ENCODE measurements at regions not wholly inside any gene's neighbourhood (a gene's known extent, or its start where the extent isn't known, plus 50 kb on each side); places are given as distances from the start of the nearest gene placed in this dataset.
"Not testable (repeated sequence)": the region's sequence is repeated elsewhere in the genome, so short reads cannot be mapped to it uniquely, and the experiment has no call there.

DNA sequence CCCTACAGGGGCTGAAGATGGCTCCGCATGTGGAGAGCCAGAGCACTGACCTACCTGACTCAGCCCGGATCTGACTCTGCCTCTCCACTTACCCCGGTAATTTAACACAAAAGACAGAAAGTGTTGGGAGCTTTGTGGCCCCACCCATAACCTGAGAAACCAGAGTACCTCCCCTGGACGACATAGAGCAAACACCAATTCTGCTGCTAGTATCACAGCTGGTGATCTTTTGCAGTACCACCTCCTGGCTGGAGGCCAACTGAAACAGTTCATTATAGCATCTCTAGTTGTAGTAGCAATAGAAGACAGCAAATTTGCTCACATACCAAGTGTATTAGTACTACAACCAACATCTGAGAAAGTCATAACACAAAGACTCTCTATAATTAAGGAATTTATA, 443.9 kb downstream of the KLHL4 start:
- DNase-seq = no peak

DNA sequence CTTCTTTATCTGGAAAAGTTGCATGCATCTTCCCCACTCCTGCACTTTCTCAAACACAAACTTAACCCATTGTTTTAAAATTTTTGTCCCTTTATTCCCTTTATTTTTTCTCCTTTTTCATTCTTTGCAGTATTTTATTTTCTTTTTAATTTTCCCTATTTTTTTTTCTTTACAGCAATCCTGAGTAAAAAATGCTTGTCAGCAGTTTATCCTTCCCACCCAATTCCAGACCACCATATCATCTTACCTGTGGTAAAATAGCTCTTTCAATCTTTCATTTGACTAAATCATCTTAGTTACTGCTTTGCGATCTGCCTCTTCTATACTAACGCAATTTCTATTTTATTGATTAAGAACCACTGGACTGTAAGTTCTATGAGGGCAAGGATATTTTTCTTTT, 450.5 kb downstream of the KLHL4 start:
- DNase-seq = no peak

DNA sequence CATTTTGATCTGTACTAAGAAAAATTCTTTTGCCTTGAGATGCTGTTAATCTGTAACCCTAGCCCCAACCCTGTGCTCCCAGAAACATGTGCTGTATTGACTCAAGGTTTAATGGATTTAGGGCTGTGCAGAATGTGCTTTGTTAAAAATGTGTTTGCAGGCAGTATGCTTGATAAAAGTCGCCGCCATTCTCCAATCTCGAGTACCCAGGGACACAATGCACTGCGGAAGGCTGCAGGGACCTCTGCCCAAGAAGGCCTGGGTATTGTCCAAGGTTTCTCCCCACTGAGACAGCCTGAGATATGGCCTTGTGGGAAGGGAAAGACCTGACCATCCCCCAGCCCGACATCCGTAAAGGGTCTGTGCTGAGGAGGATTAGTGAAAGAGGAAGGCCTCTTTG, 454.5 kb downstream of the KLHL4 start:
- DNase-seq = not testable (repeated sequence)

DNA sequence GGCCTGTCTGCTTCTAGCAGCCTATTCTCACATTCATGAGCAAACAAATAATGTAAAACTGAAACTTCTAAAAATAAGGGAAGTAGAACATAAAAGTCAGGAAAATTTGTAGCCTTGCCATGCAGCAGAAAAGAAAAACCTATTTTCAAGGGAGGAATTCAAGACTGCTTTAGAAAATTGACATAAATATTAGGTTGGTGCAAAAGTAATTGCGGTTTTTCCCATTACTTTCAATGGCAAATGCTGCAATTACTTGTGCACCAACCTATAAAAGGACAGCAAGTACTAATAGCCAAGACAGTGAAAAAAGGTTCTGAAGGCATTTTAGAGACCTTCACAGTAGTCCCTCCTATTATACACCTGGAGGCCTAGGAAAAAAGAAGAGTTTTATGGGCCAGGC, 457.8 kb downstream of the KLHL4 start:
- DNase-seq = no peak

DNA sequence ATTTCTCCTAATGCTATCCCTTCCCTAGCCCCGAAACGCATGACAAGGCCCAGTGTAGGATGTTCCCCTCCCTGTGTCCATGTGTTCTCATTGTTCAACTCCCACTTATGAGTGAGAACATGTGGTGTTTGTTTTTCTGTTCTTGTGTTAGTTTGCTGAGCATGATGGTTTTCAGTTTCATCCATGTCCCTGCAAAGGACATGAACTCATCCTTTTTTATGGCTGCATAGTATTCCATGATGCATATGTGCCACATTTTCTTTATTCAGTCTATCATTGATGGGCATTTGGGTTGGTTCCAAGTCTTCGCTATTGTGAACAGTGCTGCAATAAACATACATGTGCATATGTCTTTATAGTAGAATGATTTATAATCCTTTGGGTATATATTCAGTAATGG, 490.3 kb downstream of the KLHL4 start:
- DNase-seq = not testable (repeated sequence)

DNA sequence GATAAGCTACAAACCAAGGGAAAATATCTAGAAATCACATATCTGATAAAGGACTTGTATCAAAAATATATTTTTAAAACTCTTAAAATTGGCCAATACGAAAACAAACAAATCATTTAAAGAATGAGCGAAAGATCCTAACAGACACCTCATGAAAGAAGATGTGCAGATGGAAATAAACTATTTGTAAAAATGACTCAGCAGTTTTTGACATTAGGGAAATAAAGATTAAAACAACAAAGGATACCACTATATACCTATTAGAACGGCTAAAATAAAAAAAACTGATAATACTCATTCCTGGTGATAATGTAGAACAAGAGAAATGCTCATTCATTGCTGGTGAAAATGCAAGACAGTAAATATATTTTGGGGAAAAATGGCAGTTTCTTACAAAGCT, 506.4 kb downstream of the KLHL4 start:
- DNase-seq = no peak

DNA sequence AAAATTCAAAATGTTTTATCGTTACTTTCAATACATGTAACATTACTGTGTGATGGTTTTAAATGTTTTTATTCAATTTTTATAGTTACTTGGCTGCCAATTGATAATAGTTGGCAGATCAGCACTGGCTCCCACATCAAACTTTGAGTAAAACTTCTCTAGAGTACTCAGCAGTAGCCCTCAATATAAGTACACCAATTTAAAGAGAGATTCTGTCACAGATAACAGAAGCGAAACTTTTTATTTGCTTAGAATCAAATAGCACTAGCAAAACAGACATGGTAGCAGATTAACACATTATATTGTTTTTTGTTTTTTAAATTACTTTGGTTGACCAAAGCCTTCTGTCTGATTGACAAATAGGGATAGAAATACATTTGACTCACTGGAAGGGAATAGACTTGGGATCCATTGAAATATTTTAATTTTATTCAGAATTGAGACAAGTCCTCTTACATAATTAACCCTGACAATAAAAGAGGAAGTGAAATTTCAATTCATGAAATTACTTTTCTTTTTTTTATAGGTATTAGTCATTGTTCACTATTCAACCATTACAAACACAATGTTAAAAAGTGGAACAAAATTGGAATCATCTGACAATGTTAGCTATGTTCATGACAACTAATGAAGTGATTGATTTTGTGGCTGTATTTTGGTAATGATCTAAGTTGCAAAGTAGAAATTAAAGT, 554.9 kb downstream of the KLHL4 start:
- DNase-seq = no peak

DNA sequence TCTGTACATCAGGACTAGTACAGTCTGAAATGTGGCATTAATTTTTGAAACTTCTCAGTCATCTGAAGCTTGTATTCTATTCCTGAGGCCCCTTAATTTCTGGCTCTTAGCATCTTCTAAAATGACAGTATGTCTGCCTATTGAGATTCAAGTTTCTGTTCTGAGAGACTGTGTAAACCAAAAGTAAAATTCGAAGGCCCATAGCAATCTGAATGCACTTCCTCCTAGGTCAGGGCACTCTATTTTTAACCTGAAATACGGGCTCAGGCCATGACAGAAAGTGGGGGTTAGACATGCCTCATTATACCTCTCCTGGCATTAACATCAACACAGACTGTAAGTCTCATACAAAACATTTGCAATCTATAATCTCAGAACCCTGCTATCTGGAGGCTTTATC, 584.4 kb downstream of the KLHL4 start:
- DNase-seq = no peak

DNA sequence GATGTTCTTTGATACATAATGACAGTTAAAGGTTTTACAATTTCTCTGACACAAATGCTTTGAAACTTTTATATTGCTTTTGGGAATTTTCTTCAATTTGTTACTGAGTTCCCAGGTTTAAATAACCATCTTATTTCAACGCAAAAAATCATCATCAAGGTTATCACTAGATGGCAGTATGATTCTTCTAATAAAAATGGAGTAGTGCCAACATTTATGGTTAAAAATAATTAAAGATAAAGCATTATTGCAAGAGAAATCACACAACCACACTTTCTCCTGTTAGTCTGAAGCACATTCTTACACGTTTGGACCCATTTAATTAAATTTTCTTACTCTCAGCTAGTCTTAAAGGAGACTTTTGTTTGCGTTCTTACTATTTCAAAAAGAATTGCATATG, 611.3 kb upstream of the CPXCR1 start:
- DNase-seq = peak; percentile 15

DNA sequence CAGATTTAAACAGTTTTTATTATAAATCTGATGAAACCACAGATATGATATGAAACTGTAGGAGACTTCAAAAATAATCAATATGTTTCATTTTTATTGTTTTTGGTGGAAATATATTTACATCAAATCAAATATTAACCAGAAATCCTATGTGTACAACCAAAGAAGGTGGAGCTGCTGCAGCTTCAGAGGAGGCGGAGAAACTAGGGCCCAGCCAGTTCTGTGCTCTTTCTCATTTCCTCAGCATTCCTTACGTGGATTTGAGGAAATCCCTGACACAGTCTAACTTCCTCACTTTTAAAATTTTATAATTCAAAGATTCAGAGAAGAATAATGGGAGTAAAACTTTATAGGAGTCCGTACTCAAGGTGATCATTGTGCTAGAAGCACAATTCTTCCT, 610.7 kb upstream of the CPXCR1 start:
- no peak for DNase-seq

DNA sequence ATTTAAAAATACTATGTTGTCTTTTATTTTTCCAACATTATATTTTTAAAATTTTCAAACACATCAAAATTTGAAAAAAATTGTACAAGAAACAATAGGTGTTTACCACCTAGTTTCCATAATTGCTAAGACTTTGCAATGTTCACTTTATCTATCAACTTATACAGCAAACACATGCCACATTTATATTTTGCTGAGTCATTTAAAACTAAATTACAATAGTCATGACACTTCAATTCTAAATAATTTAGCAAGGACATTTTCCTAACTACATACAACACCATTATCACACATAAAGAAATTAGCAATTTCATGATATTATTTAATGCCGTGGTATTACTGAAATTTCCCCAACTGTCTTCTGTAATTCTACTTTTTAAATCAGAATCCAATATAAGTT, 600.4 kb upstream of the CPXCR1 start:
- no peak for DNase-seq

DNA sequence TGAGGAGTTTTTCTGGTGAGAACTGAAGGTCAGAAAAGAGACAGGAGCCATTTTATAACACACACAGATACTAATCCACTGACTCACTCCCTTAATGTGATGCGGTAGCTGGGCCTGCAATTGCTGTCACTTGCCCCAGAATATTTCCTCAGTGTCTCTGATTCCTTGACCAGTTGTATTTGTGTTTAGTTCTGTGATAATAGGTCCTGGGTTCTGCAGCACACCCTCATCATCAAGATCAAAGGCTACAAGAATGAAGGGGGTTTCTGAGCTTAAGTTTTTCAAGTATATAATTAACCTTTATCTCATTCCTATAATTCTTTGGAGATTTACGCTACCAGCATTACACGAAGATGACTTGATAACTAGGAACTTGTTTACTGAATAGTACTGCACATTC, 576.5 kb upstream of the CPXCR1 start:
- no peak for DNase-seq

DNA sequence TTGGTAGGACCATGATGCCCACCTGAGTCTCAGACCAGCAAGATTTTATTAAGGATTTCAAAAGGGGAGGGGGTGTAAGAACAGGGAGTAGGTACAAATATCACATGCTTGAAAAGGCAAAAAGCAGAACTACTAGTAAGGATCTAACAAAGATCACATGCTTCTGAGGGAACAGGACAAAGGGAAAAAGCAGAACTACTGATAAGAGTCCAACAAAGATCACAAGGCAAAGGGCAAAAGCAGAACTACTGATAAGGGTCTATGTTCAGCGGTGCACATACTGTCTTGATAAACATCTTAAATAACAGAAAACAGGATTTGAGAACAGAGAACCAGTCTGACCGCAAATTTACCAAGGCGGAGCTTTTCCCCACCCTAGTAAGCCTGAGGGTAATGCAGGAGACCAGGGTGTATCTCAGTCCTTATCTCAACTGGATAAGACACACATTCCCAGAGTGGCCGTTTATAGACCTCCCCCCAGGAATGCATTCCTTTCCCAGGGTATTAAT, 573.0 kb upstream of the CPXCR1 start:
- DNase-seq = peak; percentile 23

DNA sequence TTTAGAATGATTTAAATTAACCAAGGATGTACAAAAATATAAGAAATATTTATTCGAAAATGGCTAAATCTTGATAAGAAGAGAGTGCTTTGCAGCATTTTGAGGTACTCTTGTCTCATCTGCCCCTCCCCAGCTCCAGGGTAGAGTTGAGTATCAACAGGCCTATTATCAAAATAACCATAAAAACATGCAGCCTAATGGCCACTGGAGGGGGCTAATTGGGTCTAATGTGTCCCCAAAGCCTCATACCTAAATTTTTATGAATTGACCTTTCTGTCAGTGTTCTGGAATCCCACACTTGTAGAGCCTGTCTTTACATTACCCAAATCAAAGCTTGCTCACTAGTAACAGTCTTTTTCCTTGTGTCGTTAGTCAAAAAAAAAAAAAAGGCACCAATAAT, 544.9 kb upstream of the CPXCR1 start:
- DNase-seq = no peak

DNA sequence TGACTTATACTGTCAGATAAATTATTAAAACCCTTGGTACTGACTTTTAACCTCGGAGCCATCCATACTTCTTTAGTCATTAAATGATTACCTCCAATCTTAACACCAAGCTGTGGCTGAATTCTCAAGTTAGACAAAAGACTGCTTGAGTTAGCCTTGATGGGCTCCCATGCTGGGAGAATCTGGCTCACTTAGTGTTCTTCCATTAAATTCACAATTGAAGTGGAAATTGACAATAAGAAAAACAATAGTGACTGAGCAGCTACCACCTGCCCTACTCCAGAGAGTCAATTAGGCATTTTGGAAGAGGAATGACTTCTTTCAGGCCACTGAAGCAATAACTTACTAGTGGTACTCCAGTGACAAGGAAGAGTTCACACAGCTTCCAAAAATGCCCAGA, 503.0 kb upstream of the CPXCR1 start:
- DNase-seq = no peak

DNA sequence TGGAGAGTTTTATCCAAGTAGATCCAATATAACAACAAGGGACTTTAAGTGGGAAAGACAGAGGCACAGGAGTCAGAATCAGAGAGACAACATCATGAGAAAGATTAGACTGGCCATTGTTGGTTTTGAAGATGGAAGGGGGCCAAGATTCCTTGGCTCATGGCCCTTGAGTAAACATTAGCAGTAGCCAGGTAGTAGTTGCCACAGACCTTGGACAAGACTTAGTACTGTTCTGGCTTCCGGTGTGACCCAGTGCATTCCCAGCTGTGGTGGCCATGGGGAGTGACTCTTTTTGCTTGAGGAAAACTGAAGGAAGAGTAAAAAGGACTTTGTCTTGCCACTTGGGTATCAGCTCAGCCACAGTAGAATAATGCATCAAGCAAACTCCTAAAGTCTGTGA, 462.2 kb upstream of the CPXCR1 start:
- no peak for DNase-seq

DNA sequence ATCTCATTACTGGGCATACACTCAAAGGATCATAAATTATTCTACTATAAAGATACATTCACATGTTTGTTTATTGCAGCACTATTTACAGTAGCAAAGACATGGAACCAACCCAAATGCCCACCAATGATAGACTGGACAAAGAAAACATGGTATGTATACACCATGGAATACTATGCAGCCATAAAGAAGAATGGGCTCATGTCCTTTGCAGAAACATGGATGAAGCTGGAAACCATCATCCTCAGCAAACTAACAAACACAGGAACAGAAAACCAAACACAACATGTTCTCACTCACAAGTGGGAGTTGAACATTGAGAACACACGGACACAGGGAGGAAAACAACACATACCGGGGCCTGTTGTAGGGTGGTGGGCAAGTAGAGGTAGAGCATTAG, 433.1 kb upstream of the CPXCR1 start:
- DNase-seq = not testable (repeated sequence)

DNA sequence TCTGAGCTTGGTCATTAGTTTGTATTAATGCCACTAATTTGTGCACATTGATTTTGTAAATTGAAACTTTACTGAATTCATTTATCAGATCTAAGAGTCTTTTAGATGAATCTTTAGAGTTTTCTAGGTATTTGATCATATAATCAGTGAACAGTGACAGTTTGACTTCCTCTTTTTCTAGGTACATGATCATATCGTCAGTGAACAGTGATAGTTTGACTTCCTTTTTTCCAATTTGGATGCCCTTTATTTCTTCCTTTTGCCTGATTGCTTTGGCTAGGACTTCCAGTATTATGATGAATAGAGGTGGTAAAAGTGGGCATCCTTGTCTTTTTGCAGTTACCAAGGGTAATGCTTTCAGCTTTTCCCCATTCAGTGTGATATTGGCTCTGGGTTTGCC, 421.4 kb upstream of the CPXCR1 start:
- peak; percentile 3 for DNase-seq

DNA sequence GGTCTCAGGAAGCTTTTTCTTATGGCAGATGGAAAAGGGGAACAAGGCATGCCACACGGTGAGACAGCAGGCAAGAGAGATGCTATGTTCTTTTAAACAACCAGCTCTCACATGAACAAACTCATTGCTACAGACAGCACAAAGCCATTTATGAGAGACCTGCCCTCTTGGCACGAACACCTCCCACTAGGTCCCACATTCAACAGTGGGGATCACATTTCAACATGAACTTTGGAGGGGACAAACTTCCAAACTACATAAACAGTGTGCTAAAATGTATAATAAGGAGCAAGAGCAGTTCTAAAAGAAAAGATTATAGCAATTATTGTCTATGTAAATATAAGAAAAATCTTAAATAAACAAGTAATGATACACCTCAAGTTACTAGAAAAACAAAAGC, 391.8 kb upstream of the CPXCR1 start:
- DNase-seq = no peak

DNA sequence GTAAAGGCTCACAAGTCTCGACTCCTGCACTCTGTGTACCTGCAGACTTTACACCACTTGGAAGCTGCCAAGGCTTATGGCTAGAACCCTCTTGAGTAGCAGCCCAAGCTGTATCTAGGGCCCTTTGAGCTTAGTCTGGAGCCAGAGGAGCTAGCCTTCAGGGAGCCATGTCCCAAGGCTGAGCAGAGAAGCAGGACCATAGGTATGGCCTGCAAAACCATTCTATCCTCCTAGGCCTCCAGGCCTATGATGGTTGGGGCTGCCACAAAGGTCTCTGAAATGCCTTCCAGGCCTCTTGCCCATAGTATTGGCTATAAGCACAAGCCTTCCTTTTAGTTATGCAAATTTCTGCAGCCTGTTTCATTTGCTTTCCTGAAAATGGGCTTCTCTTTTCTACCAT, 380.7 kb upstream of the CPXCR1 start:
- DNase-seq = no peak

DNA sequence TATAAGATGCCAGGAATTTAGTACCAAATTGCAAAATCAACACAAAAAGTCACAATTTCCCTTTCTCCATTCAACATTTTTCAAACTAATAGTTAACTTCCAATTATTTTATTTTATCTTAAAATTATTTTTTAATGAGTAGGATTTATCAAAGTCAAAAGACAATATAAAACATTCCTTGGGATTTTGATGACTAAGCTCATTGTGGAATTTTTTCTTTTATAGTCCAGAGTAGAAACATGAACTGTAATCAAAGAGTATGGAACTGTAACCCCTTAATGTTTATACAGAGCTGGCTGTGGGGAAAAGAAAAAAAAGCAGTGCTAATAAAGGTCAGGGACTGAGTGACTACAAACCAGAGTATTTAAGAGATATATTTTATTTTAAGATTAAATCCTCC, 368.6 kb upstream of the CPXCR1 start:
- DNase-seq = no peak

DNA sequence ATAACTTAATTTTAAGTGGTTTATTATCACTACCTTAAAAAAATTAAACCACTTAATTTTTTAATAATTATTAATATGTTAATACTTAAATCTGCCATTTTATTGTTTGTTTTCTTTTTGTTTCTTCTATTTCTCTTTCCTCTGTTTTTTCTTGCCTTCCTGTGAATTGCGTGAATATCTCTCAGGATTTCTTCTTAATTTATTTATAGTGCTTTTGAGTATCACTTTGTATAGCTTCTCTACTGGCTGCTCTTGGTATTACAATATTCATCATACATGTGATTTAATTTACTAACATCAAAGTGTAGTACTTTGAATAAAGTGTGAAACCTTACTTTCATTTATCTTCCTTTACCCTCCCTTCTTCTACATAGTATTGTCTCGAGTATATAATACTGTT, 349.5 kb upstream of the CPXCR1 start:
- DNase-seq = peak; percentile 0

DNA sequence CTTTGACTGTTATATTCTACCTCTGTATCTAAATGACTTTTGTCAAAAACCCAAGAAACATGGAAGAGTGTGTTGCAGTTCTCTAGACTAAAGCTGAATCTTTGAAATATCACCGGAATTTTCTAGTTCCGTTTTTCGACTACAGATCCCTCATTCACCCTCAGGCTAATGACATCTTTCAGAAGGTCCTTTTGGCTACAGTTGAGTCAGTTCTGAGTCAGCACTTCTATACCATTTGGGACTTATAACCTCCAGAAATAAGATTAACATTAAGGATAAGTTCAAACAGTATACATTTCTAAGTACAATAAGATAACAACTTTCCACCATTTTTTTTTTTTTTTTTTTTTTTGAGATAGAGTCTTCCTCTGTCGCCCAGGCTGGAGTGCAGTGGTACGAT, 331.0 kb upstream of the CPXCR1 start:
- no peak for DNase-seq

DNA sequence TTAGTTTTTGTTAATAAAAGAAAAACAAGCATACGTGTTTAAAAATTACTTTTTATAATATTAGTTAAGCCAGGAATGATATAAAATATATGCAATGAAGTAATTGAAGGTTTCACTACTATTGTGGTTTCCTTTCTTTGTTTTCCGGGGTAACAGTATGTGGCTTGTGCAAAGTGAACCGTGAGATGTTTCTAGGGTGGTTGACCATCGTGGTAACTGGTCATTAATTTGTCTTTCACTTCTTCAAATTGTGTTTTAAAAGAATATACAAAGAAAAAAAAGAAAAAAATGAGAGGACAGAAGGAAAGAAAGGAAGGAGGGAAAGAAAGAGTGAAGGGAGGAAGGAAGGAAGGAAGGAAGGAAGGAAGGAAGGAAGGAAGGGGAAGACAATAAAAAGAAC, 330.1 kb upstream of the CPXCR1 start:
- no peak for DNase-seq

DNA sequence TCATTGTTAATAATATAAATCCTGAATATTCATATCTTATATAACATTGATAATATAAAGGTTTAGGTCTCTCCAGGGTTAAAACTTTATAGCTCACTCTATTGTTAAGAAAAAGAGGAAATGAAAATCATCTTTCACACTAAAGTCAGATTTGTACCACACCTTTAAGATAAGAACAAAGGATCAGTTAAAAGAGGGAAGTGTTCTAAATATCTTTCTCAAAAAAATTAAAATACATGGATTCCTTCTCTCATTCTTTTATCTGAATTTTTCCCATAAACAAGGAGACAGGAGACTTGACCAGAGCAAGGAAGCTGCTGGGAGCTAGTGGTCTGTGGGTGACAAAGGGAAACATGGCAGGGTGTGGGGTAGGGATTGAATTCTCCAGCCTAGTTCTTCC, 323.0 kb upstream of the CPXCR1 start:
- no peak for DNase-seq

DNA sequence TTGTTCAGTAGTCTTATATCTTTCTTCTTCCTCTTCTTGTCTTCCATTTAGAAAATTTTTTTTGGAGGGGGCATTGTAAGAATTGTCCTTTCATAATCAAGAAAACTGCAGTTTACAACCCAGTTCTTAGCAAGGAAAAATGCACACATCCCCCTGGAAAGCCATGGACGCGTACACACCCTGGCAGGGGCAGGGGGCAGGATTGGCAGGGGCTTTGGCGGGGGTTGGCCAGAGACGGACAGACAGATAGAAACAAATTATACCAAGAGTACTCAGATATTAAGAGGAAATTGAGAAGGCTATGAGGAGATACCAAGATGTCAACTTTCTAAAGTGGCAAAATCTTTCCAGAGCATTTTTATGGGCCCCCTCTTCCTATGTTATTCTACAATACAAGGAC, 322.5 kb upstream of the CPXCR1 start:
- no peak for DNase-seq

Data from hematopoietic multipotent progenitor cell treated with erythropoietin and hydrocortisone succinate and interleukin-3 and kit ligand, for 4 days (in vitro differentiated cells).